ENCODE measurements at regions not wholly inside any gene's neighbourhood (a gene's known extent, or its start where the extent isn't known, plus 50 kb on each side); places are given as distances from the start of the nearest gene placed in this dataset.

GRCh38 chr7:155885167-155886155 lies 73.2 kb upstream of the SHH start:
- TF ChIP-seq YY1 (IDR thresholded peaks at IDR 0.05; ENCODE audit: insufficient read depth, insufficient read length) (no peak), ZNF274 (IDR thresholded peaks at IDR 0.05; ENCODE audit: low read depth, low read length) (no peak)
